GM18868 (cell line): ENCODE measurements at regions not wholly inside any gene's neighbourhood (a gene's known extent, or its start where the extent isn't known, plus 50 kb on each side); places are given as distances from the start of the nearest gene placed in this dataset.

Experiments
- ATAC-seq: cut with Tn5 transposase; IDR thresholded peaks from one replicate; pipeline ENCODE4 v1.9.1; 2021; ENCODE audit warnings: mild to moderate bottlenecking, moderate library complexity; ENCODE audit not compliant: unreplicated experiment

- ATAC-seq, result no peak
Observed at GRCh38 chr9:2351324-2351723, 270.3 kb upstream of the VLDLR start.

- no peak for ATAC-seq
Observed at GRCh38 chr9:2354216-2354615, 267.4 kb upstream of the VLDLR start.

GRCh38 chr9:2354856-2355696, 266.5 kb upstream of the VLDLR start:
- ATAC-seq, result no peak

GRCh38 chr9:2355697-2355983, 265.9 kb upstream of the VLDLR start:
- ATAC-seq, result no peak

- no peak for ATAC-seq
Observed at GRCh38 chr9:2356041-2356790, 265.4 kb upstream of the VLDLR start.

- ATAC-seq, result no peak
Observed at GRCh38 chr9:2359891-2360471, 261.6 kb upstream of the VLDLR start.

GRCh38 chr9:2362150-2362549, 259.4 kb upstream of the VLDLR start:
- no peak for ATAC-seq

GRCh38 chr9:2363138-2363745, 258.3 kb upstream of the VLDLR start:
- no peak for ATAC-seq

- no peak for ATAC-seq
Observed at GRCh38 chr9:2363781-2364180, 257.8 kb upstream of the VLDLR start.

- no peak for ATAC-seq
Observed at GRCh38 chr9:2367970-2368369, 253.6 kb upstream of the VLDLR start.

GRCh38 chr9:2373648-2374047, 247.9 kb upstream of the VLDLR start:
- no peak for ATAC-seq

- no peak for ATAC-seq
Observed at GRCh38 chr9:2375114-2375513, 246.5 kb upstream of the VLDLR start.

GRCh38 chr9:2377117-2377516, 244.5 kb upstream of the VLDLR start:
- no peak for ATAC-seq

GRCh38 chr9:2377834-2378233, 243.8 kb upstream of the VLDLR start:
- no peak for ATAC-seq

- ATAC-seq, result no peak
Observed at GRCh38 chr9:2378266-2378665, 243.3 kb upstream of the VLDLR start.

GRCh38 chr9:2378816-2379215, 242.8 kb upstream of the VLDLR start:
- ATAC-seq, result no peak

GRCh38 chr9:2384741-2385140, 236.8 kb upstream of the VLDLR start:
- ATAC-seq, result no peak

GRCh38 chr9:2385746-2386145, 235.8 kb upstream of the VLDLR start:
- no peak for ATAC-seq

- ATAC-seq, result no peak
Observed at GRCh38 chr9:2386566-2386965, 235.0 kb upstream of the VLDLR start.

GRCh38 chr9:2387166-2387565, 234.4 kb upstream of the VLDLR start:
- no peak for ATAC-seq

GRCh38 chr9:2389404-2389803, 232.2 kb upstream of the VLDLR start:
- ATAC-seq, result no peak

GRCh38 chr9:2390028-2390427, 231.6 kb upstream of the VLDLR start:
- no peak for ATAC-seq
